Activated gamma-delta T cell treated with anti-CD3 and anti-CD28 coated beads, Interleukin-2, amount 50 U/mL, for 16 hours (primary cell): ENCODE measurements at regions not wholly inside any gene's neighbourhood (a gene's known extent, or its start where the extent isn't known, plus 50 kb on each side); places are given as distances from the start of the nearest gene placed in this dataset.

Source experiments
- DNase-seq: peaks from one replicate; pipeline ENCODE4 v3.0.0-alpha.2; 2020; ENCODE audit warnings: low read depth

DNA sequence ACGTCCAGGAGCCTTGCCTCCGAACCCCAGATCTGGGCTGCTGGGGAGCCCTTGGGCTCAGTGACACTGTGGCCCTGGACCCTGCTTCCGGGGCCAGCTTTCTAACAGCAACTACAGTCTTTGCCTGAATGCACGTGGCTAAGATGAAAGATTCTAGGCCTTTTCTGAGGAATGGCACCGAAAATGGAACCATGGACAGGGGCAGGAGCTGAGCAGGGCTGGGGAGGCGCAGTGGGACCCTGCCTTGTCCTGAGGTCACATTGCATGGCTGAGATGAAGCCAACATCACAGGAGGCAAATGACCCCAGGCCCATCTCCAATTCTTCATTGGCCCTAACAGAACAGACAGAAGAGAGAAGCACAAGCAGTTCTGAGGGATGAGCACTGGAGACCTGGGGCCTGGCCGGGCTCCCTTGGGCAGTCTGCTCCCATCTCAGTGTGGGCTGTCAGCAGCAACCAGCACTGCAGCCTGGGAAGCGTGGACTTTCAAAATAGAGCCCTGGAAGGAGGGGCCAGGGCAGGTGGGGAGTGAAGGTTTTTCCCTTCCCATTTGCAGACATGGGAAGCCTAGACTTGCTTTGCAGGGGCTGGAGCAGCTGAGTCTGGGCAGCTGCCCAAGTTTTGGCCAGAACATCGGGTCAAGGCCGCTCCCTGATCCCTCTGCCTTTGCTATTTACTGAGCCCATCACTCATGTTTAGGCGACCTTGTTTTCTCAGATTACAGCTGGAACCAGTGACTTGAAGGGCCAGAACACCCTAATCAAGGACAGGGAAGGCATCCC is 114.4 kb upstream of the TCERG1L start:
- no peak for DNase-seq

DNA sequence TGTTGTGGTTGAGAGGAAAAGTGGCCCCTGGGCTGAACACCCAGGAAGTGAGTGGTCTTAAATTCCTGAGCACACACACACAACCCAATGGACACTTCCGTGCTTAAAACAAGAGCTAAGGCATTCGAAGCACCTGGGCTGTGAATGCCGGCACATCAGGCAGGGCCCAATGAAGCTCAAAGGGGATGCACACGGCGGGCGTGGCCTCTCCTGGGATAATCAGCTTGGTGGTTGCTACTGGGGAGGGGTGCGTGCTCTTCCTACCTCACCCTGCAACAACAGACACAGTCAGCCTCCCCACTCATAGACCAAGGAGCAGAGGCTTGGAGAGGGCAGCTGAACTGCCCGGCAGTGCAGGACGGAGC is 115.0 kb upstream of the TCERG1L start:
- DNase-seq, result no peak

DNA sequence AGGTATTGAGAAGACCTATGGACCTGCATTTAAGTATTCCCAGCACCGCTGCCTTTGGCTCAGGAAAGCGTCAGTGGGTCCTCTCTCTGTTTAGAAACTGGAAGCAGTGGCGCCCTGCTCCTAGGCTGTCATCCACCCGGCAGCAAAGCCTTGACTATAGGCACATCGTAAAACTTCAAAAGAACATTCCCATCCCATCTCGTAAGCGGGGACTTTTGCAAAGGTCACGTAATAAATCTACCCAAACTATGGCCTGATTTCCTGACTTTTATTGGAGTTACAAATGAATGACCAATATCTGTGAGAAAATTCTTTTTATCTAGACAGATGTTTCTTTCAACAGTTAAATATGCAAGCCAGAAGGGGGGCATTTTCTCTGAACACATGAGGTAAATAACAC is 115.8 kb upstream of the TCERG1L start:
- no peak for DNase-seq

DNA sequence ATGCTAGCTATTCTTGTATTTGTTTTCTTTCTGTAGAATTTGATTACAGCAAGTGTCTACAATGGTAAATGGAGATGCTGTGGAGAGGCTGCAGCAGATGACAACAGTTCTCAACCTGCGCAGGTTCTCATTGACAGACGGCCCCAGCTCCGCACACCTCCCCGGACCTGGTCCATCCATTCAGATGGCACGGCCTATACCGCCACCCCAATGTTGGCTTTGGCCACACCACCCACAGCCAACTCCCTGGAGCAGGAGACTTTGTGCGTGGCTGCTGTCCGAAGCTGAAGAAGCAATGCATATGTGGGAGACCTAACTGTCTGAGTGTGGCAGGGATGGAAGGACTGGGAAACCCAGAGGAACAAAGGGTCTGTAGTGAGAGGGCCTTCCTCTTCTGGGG is 116.4 kb upstream of the TCERG1L start:
- DNase-seq, result no peak

DNA sequence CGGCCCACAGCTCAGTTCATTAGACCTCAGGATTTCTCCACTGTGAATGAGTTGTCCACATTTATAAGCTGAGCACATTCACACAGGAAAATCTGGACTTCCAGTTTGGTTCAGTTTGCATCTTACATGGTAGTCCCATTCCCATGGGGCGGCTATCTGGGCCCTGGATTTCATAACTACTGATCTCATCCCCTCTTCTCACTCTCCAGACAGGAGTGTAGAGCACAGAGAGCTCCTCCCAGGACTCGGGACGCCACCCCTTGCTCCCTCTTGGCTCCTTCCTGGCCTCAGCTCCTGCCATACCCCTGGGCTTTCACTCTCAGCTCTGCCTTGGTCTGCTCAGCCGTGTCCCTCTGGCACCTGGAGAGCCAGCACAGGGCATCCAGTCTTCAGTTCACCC is 117.6 kb upstream of the TCERG1L start:
- no peak for DNase-seq

GRCh38 chr10:131429942-131430341 is 118.4 kb upstream of the TCERG1L start:
- DNase-seq, result no peak

DNA sequence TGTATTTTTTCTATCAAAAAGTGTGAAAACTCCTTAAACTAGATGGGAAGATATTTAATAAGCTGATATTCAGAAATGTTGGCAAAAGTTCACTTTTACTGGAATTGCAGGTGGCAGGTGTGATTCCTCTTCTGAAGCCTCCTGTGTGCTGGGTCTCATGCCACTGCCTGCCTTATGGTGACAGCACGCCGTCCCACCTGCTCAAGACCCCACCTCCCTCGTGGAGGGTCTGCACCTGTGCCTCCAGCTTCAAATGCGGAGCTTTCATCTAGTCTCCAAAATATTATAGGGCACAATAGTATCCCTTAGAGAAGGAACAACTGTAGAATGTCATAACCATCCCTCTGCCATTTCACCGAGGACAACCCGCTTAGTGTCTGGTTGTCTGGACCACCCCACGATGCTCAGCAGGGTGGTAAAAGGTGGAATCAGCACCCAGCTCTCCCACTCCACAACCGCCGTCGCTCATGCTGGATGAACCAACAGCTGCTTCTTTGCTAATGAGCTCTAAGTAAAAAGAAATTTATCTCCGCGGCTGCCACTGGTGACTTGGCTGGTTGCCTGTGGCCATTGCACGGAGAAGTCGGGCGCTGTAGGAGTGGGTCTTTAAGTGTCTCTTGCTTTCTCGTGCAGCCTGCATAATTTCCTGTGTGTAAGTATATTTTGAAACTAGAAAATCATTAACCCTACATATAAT is 119.3 kb upstream of the TCERG1L start:
- no peak for DNase-seq

GRCh38 chr10:131431533-131431932 is 120.0 kb upstream of the TCERG1L start:
- DNase-seq, result no peak

DNA sequence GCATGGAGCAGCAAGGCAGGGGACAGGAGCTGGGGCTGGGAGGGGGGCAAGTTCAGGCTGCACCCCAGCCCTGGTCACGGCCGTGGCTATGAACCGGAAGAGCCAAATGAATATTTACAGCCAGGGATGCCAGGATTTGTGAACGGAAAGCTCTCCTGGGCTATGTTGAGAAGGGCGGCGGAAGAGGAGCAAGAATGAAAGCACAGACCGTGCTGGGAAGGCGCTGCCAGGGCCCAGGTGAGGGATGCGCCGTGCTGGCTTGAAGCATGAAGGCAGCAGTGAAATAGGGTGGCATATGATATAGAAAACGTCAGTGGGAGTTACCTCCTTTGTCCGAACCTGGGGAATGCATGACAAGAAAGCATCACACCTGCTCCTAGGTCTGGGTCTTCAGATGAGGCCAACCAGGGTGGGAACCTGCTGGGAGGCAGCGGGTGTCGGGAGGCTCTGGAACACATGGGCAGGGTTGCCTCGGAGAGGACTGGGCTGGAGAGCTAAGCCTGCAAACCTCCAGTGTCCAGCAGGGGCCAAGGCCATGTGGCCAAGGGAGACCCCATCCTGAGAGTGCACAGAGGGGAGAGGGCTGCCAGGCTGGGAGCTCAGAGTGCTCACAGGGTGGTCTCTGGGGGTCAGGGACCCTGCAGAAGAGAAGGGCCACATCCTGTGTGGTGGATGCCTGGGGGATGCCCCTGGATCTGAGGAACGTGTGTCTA is 120.6 kb upstream of the TCERG1L start:
- no peak for DNase-seq

- no peak for DNase-seq
Observed at GRCh38 chr10:131433568-131433967, 122.0 kb upstream of the TCERG1L start.

DNA sequence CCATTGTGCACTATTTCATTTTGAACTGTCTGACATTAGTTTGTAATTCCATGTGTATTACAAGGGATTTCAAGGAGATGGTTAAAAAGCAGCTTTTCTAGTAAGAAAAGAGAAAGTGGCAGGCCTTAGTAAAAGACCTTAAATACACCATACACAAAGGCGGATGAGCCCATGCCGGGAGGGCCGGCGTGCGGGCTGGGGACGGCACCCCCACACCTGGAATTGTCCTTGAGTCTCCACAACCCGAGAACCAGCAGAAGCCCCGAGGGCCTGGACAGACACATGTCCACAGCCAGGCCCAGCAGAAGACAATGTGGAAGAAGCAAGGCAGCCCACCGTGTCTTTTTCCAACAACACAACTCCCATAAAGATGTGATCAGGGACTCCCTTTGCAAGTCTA is 123.7 kb upstream of the TCERG1L start:
- no peak for DNase-seq

DNA sequence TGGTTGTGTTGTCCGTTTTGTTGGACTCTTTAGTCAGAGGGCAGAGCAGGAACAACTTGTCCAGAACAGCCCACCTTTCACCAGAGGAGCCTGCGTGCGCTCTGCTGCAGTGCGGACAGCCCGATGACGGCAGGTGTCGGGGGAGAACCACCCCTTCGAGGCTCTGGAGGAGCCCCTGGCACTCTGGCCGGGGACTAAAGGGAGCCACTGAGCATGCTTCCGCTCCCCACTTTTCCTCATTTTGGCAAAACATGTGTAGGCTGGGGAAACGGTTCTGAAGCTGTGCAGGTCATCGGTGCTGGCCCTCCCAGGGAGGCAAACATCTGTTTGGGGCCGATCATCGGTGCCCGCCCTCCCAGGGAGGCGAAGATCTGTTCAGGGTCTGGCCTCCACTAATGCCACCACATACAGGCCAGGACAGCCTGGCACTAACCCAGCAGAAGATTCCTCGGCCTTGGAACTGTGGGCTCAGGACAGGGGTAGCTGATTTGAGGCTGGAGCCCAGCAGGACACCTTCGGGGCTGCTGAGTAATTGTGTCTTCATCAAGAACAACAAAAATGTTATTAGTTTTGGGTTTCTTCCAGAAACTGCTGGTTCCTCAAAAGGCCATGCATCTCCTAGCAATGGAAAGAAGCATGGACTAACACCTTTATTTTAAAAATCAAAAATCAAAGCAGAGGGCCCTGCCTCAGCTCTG is 124.4 kb upstream of the TCERG1L start:
- no peak for DNase-seq

GRCh38 chr10:131436458-131436857 is 124.9 kb upstream of the TCERG1L start:
- DNase-seq, result no peak

DNA sequence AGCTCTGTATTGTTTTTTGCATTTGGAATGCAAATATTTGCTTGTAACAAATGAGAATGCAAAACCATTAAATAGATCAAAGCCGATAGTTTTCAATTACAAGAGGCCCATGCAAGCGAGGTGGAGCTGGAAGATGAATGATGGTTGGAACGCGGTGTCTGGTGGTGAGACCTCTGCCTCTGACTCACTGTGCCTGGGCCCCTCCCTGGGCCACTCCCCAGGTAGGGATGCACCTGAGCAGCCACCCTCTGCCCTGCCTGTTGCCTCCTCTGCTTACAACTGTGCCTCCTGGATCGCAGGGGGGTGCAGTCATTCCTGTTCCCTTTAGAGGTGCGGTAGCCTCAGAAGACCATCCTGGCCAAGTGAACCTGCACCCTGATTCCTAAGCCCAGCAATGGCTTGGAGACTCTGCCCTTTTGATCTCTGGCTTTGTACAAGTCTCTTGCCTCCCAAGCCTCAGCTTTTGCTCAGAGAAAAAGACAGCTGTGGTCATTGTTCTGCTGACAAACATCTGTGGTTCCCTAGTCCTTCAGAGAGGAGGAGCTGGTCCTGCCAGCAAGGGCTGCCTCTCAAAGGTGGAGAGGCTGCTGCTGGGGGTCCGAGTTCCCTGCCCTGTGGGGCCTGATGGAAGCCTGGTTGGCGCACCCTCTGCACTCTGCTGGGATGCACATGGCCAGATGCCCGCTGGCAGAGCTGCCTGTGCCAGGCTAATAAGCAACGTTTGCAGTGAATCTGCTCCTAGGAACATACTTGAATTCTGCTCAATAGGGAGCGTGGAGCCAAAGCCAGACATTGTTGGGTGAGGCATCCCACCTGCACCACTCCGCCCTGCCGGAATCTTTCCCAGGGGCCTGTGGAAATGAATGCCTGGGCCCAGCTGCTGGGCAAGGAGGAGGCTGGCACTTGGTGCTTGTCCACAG is 126.3 kb upstream of the TCERG1L start:
- no peak for DNase-seq

DNA sequence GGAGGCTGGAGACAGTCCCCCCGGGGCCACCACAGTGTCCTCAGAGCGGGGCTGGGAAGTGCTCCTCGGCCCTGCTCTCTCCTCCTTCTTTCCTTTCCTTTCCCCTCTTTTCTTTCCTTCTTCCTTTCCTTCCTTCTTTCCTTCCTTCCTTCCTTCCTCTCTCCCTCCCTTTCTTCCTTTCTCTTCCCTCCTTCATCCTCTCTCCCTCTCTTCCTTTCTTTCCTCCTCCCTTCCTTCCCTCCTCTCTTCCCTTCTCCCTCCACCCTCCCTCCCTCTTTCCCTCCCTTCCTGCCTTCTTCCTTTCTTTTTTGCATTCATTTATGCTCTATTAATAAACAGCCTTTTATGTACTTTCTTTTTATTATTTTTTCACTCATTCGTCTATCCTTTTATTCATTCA is 127.1 kb upstream of the TCERG1L start:
- no peak for DNase-seq

DNA sequence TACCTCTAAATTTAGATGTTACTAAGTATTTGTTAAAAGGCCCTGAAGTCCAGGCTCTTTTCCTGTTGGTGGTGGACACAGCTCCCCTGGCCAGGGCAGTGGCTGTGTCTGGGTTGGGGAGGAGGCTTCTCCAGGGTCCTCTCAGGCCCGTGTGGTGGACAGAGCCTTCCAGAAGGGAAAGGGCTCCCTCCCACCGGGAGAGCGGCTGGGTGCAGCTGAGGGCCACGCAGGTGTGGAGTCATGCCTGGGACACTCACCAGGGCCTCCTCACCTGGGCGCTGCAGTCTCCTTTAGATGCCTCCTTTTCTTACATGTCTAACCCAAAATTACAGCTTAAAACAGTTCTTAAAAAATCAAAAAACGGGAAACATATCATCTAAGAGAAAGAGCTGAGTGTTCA is 128.2 kb upstream of the TCERG1L start:
- DNase-seq, result no peak

DNA sequence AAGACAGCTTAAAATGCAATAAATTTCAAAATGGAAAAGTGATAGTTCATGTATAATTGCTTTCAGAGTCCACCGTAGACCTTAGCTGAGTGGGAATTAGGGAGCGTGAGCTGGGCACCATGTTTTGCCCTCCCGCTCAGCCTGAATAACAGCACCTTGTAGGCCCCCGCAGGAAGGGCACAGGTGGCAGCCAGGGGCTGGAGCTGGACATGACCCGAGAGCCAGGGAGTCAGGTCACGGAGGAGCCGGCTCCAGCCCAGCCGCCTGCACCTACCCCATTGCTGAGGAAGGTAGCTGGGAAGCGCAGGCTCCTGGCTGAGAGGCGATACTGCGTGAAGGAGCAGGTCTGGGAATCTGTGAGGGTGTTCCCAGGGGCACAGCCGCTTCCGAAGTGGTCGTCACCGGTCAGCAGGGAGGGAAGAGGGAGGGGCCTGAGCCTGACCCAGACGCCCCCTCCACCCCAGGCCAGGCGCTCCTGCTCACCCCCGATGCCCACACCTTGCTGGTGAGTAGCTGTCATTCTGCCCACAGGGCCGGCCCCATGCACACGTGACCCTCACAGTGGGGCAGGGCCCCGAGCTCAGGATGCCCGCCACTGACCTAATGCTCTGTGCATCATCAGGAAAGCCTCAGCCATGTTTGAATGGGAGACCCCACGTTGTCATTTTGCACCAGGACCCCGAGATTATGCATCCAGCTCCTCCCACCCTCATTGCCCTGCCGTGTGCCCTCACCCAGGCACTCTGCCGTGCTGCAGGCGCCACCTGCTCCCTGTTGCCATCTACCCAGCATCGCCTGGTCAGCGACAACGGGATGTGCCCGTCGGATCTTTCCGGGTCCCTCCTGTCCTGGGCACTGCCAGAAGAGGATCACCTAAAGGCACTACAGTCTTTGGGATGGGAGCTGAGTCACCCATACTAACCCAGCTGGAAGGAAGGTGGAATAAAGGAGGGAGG is 129.2 kb upstream of the TCERG1L start:
- DNase-seq, result no peak

DNA sequence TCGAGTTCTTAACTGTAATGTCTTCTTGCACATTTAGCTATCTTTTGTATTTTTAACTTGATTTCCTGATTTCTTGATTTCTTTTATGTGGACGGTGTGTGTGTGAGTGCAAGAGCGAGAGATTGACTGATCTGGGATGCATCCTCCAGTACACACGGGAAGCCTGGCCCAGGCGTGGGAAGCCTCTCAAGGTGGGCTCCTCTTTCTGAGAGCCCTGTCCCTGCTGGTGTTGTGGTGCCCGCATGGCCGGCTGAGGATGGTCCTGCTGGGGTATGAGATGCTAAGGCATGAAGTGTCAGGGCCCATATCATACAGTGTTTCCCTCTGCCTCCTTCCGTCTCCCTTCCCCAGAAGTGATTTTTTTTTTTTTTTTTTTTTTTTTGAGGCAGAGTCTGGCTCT is 130.8 kb upstream of the TCERG1L start:
- DNase-seq, result no peak

DNA sequence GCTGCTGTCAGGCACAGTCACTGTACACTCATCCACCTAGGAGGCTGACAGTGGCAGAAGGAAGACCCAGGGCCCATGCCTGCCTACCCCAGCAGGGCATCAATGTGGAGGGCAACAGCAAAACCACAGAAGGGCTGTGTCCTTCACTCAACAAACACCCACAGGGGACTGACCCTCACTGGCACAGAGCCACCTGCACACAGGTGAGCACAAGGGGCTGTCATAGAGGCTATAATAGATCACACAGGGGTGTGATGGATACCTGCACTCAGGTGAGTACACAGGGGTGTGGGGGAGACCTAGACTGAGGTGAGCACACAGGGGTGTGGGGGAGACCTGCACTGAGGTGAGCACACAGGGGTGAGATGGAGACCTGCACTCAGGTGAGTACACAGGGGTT is 132.8 kb upstream of the TCERG1L start:
- DNase-seq, result no peak

DNA sequence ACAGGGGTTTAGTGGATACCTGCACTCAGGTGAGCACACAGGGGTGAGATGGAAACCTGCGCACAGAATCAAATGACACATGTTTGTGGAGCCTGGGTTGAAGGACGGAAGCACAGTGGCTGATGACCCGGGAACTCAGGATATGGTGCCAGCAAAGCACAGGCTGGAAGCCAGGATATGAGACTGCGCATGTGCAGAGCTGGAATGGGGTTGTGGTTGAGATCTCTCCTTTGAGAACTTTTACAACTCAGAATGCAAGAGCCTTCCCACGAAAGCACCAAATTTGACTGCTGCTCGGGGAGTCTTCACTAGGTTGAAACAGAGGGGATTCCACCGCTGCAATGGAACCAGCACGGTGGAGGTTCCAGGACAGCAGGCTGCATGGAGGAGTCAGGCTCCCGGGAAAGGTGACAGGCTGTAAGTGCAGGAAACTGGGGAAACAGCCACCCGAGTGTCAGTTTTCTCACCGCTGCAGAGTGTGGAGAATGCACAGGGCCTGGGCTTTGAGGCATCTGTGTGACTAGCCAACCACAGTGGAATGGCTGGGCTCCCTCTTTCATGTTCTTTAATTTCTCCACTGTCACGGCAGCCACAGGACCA is 133.4 kb upstream of the TCERG1L start:
- DNase-seq, result no peak
